ENCODE measurements at regions not wholly inside any gene's neighbourhood (a gene's known extent, or its start where the extent isn't known, plus 50 kb on each side); places are given as distances from the start of the nearest gene placed in this dataset.
A peak's percentile ranks its signal among the peaks of the same experiment; 100 is the strongest.
"Not testable (repeated sequence)": the region's sequence is repeated elsewhere in the genome, so short reads cannot be mapped to it uniquely, and the experiment has no call there.

DNA sequence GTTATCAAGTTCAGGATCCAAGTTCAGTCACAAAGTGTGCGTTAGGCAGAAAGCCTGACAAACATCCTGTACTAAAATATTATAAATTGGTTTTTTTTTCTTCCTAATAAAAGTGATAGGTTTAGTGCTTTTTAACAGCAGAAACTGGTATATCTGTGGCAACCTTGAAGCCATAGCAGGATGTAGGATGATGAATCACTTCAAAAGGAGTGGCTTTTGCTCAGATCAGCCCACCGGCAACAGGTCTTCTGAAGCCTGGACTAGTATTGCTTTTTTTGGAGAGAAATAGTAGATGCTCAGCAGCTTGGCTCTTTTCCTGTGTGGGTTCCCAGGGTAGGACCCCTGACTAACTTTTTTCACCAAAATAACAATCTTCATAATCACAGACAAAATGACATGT lies 190.8 kb downstream of the EPM2A start:
- no peak for DNase-seq

DNA sequence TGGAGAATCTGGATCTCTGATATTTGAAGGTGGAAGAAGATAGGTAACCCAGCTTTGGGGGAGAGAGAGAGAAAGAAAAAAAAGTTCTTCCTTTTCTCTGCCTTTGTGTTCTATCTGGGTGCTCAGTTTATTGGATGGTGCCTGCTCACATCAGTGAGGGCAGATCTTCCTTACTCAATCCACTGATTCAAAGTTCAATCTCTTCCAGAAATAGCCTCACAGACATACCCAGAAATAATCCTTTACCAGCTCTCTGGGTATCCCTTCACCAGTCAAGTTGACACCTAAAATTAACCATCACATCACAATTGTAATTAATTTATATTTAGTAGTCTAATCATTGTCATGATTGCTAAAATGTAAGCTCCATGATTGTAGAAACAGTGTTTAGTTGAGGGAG lies 189.1 kb downstream of the EPM2A start:
- no peak for DNase-seq

DNA sequence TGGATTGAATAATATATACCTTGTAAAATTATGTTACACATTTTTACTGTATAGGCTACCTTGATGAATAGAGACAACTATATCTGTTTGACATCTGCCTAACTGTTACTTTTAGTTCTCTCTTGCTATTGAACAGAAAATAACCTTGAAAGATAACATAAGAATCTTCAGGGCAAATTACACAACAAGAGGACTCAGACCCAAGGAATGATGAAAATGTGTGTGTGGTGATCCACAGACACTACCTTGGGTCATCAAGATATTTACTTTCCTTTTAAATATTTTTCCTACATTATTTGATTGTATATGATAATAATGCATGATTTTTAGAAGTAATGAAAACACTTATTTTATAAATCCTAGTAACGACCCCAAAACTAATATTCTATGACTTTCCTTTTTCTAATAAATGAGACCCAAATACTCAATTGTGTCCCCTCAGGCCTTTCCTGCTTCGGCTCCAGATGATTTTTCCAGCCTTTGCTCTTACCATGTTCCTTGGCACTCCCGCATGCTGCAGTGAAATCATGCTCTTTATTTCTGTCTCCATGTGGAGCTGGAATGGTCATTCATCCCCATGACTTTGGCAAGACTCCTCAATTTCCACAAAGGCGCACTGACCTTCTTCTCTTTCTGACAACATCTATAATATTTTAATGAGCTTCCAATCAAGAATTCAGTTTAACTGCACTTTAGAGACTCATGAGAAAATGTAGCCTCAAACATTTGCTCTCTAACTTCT lies 187.6 kb downstream of the EPM2A start:
- DNase-seq = no peak

DNA sequence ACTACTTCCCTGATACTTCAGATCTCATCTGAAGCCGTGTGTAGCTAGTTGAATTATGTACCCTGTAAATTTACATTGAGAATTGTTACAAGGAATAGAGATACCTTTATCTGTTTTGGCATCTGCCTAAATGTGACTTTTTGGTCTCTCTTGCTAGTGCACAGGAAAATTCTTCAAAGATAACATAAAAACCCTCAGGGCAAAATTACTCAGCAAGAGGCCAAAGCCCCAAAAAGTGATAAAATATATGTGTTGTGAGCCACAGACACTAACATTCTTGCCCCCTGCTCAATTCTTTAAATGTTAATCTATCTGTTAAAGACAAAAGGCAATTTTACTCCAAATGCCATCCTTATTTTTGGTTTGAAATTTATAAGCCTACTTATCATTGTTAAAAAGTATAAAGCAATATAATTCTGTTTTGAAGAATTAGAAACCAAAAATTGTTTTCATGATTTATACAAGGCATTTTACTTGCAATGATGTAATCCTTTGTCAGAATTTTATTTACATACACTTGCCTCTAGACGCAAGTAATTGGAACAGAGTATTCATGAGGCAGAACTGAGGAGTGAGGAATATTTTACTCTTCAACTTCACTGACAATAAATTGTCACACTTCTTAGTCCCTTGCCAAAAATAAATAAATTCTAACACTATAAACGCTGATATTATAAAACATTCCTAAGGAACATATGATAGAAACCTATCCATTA lies 186.2 kb downstream of the EPM2A start:
- no peak for DNase-seq

DNA sequence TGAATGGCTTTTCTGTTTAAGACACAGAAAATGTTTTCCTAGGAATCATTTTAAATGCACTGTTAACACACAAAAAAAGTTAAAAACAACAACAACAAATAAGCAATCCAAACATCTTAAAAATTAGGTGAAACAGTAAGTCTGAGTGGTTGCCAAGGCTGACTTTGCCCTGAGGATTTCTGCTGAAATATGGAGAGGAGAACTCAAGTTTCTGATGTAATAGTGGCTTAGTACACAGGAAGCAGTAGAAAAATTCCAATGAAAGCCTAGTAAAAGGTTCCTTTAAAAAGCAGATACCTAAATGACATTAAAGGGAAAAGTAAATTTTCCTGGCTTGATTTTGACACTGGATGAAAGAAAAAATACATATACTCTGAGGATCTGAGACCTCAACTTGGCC lies 184.2 kb downstream of the EPM2A start:
- no peak for DNase-seq

DNA sequence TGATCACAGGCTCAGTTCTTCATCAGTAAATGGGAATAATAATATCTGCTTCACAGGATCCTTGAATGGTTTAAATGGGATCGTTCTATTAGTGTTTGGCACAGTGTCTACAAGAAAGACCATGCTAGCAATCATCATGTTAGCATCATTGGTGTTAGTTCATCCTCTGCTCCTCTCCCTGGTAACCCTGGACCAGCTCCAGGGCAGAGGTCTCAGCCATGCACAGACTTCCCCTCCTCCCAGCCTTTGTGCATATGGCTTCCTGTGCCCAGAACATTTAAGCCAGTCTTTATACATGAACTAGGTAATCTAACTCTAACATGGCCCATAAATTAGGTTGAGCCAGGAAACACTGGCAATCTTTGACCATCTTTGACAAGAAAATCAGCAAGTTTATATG lies 180.2 kb downstream of the EPM2A start:
- no peak for DNase-seq

DNA sequence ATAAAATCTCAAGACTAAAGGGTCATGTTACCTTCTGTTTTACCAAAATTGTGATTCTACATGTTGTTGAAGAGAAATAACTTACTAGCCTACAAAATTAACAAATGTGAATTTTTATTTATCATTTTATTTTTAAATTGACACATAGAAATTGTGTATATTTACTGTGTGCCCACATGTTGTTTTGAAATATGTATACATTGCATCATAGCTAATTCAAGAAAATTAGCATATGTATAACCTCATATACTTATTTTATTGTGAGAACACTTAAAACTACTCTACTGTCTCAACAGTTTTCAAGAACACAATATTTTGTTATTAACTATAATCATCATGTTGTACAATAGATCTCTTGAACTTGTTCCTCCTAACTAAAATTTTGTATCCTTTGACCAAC lies 177.8 kb downstream of the EPM2A start:
- DNase-seq = no peak

DNA sequence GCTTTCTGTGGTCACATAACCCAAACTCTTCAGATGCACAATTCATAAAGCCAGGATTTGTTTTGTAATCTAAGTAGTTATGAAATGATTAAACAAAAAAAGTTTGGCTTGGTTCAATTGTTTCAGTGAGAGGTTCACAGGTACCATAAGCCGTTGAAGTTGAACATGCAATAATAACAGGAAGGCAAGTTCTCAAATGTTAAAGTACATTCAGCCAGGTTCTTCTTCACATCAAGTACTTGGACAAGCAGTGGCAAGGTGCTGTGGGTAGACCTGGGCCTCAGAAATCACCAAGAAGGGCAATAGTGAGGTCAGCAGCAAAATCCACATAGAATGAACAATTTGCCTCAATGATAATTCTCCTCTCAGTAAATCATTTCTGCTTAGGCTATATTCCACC lies 175.5 kb downstream of the EPM2A start:
- no peak for DNase-seq

DNA sequence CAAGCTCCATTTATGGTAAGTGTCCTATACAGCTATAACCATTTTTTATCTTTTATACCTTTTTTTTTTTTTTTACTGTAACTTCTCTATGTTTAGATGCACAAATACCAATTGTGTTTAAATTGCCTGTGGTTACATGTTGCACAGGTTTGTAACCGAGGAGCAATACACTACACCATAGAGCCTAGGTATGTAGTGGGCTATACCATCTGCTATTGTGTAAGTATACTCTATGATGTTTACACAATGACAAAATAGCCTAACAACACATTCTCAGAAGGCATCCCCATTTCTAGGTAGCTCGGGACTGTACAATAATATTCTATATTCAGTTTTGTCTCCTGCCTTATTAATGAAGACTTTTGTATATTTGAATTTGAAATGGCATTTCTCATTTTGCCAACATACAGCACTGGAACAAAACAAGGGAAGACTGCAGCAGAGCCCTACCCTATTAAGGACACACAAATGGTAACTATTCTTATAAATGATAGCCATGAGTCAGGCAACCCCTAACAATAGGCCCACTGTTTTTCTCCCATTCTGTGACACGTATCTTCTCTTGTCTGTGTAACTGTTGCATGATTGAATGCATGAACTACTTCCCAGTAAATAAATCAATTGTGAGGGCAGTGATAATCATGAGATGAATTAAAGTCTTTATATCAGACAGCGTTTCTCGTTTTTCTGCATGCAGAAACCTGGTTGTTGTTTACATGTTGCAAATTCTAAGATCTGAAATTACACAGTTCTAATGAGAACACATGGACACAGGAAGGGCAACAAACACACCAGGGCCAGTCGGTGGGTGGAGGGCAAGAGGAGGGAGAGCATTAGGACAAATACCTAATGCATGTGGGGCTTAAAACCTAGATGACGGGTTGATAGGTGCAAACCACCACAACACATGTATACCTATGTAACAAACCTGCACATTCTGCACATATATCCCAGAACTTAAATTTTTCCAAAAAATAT lies 173.9 kb downstream of the EPM2A start:
- no peak for DNase-seq

DNA sequence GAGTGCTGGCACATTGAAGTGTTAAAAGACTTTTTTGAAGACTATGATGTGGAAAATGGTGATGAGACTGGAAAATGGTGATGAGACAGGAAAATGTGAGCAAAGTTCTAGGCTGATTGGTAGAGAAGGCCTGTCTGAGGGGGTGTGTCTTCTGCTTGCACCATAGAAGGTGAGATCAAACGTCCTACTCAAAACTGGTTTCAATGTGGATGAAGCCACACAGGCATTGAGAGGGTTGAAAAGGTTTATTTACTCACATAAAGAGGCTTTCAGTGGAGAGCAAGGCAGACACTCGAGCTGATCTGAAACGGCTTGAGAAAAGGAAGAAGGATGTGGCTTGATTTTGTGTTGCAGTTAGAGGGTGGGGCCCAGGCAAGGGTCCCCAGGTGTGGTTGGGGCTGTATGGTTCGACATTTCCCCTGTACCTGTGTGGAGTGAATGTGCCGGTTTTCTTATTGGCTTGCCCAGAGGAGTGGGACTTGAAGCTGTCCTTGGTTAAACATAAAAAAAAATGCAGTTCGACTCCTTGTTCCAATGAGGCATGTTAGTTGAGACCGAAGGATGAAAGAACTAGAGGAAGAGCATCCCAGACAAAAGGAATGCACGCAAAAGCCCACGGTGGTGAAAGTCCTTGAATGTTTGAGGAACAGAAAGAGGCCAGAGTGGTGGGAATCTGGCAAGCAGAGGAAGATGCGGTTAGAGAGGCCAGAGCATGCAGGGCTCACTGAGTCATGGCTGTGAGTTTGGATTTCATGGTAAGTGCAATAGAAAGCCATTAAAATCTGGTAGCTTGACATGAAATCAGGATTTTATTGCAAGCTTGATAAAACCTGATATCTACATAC lies 172.3 kb downstream of the EPM2A start:
- peak; percentile 72 for DNase-seq

DNA sequence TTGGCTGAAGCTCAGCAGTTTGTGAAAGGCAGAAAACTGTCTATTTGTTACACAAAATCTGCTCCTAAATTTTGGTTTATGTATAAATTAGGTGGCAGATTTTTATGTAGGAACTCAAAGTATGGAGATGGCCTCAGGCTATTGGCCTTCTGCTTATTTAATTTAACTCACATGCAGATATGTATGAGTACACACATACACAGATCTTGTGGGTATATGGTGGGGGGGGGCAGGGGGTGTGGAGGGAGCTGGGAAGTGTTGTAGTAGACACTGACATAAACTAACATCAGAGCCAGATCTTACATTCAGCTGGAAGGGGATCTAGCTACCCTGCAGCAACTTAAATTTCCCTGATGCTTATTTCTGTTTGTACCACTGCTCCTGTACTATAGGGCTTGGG lies 170.8 kb downstream of the EPM2A start:
- no peak for DNase-seq

DNA sequence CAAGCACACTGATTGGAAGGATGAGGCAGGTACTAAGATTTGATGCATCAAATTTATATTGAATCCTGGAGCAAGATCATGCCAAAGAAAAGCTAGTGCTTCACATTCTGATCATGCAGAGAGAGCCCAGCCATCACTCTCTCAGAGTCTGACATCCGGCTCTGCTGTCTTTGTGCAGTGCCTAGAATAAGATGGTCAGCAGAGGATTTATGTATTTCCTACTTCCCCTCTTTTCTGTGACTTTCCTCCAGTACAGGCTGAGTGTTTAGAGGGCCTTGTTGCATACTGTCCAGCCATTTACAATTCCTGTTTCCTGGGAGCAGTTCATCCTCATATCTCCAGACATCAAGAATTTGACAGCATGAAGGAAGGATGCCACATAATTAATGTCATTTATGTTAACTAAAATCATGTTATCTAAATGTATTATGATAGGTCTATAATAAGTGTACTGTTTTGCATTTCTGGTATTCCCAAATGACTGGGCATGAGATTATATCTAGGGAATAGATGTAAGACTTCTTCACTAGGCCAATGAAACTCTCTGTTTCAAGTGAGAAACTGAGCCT lies 167.6 kb downstream of the EPM2A start:
- DNase-seq = no peak

DNA sequence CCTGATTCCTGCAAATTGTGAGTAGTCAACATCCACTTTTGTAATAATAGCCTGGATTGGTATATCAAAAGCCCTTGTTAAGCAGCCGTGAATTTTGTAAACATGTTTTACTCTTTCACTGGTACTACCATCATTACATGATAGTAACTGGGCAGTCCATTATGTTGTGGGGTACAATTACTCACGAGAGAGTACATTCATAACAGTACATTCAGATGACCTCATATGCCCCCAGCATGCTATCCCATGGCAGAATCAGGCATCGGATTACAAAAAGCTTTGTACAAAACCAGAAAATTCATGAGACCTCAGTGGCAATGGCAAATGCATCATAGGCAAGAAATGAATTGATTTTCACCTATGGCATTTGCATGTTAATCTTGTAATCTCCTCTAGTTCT lies 166.2 kb downstream of the EPM2A start:
- no peak for DNase-seq

DNA sequence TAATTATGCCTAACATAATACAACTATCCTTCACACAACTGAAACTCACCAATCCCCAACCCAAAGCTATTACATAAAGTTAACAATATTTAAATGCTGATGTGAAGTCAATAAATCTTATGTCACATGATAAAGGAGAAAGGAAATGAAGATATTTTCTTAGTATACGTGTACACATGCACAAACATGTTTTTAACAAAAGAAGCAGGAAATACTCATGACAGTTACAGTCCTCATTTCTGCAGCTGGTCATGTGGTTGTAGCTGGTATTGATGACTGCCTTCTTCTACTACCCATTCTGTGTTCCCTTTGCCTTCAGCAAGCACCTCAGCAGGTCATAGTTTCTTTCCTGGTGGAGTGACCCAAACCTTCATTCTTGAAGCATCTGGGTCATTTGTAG lies 165.0 kb downstream of the EPM2A start:
- DNase-seq = not testable (repeated sequence)

DNA sequence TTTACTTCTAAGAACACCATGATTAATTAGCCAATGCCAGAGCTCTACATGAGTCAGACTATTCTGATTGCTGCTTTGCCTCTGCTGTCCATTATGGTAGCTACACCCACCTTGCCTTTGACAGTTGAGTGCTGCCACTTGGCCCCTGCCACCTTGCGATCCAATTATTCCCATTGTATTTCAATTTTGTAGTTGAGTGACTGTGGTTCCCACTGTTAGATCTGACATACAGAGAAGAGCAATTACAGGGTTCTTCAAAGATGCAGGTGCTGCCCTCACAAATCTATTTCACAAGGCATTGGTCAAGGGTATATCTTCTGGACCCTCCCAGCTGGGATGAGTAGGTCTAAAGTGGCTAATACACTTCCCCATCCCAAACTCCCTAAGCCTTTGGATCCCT lies 161.1 kb downstream of the EPM2A start:
- DNase-seq = not testable (repeated sequence)

Measured in NCI-H2029 treated with DMSO at 0.1 percent for 48 hours (cell line).